ENCODE measurements at regions not wholly inside any gene's neighbourhood (a gene's known extent, or its start where the extent isn't known, plus 50 kb on each side); places are given as distances from the start of the nearest gene placed in this dataset.

- TF ChIP-seq CTCF (IDR thresholded peaks at IDR 0.05) (no peak), REST (IDR thresholded peaks at IDR 0.05; ENCODE audit: insufficient read depth in 1 of 2, low read depth in 2 of 2, low read length in 1 of 2) (no peak), POLR2AphosphoS5 (IDR thresholded peaks at IDR 0.05; ENCODE audit: low read depth, low read length) (no peak), SIN3A (IDR thresholded peaks at IDR 0.05; ENCODE audit: borderline replicate concordance, insufficient read depth, low read depth, low read length) (no peak)
Observed at GRCh38 chr2:150710041-150710440, 222.6 kb upstream of the RND3 start.
